ENCODE measurements at regions not wholly inside any gene's neighbourhood (a gene's known extent, or its start where the extent isn't known, plus 50 kb on each side); places are given as distances from the start of the nearest gene placed in this dataset.

DNA sequence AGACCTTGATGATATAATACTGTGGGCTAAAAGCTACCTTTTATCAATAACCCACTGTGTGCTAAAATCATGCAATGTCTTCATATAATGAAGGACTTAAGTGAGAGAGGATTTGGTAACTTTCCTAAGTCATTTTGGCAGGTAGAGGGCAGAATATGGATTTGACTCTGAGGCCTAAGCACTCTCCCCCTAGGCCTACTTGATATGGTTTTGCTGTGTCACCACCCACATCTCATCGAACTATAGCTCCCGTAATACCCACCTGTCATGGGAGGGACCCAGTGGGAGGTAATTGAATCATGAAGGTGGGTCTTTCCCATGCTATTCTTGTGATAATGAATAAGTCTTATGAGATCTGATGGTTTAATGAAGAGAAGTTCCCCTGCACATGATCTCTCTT is 229.7 kb downstream of the GBA3 start:
- no peak for DNase-seq
- Mint-ChIP-seq H3K27ac (no peak overlapping the region), H3K36me3 (ENCODE audit: low read depth) (no peaks in the 10 kb centered on the region), H3K4me3 (no peak overlapping the region), H3K4me1 (no peaks in the 10 kb centered on the region), H3K9me3 (no peaks in the 10 kb centered on the region), H3K27me3 (no peaks in the 10 kb centered on the region)
- ChIA-PET CTCF (no interaction called here), POLR2A (no interaction called here)

DNA sequence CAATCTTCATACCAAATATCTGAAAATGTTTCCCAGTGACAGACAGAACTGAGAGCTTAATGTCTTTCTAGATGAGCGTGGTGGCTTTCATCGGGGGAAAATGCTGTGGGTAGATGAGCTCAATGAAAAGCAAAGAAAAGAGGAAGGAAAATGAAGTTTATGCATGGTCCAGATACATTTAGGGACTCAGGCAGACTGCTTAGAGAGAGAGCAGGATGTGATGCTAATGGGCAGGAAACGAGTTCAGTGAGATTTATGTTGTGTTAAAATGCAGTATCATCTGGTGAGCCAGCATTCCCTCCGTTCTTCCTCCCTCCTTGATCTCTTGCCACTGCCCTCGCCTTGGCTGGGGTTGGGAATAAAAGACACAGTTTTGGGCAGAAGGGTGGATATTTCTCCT is 229.2 kb downstream of the GBA3 start:
- H3K36me3 Mint-ChIP-seq (ENCODE audit: low read depth) = no peaks in the 10 kb centered on the region
- H3K4me3 Mint-ChIP-seq = no peak overlapping the region
- ChIA-PET POLR2A (no interaction called here), CTCF (no interaction called here)
- DNase-seq = no peak
- no peaks in the 10 kb centered on the region for H3K9me3 Mint-ChIP-seq
- H3K4me1 Mint-ChIP-seq = no peaks in the 10 kb centered on the region
- H3K27me3 Mint-ChIP-seq = no peaks in the 10 kb centered on the region
- H3K27ac Mint-ChIP-seq = no peak overlapping the region

DNA sequence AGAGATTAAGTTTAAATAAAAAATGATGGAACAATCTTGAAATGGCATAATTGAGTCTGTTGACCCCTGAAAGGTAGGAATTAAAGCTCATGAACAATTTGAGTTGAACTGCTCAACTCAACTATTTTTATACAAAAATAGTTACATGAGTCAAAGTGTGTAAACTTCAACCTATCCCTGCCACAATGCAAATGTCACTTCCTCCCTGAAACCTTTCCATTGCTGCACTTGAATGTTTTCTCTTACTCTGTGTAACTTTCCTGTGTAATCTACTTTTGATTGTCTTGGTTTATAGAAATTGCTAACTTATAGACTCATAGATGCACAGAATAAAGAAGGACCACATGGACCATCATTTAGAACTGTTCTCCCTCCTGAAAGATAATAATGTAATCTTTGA is 218.5 kb downstream of the GBA3 start:
- H3K27ac Mint-ChIP-seq = no peak overlapping the region
- H3K4me3 Mint-ChIP-seq = no peak overlapping the region
- POLR2A ChIA-PET = no interaction called here
- peaks cover 5% of the 10 kb centered on the region for H3K9me3 Mint-ChIP-seq
- no peaks in the 10 kb centered on the region for H3K4me1 Mint-ChIP-seq
- no peak for DNase-seq
- H3K27me3 Mint-ChIP-seq = no peaks in the 10 kb centered on the region
- CTCF ChIA-PET = no interaction called here
- no peaks in the 10 kb centered on the region for H3K36me3 Mint-ChIP-seq (ENCODE audit: low read depth)

DNA sequence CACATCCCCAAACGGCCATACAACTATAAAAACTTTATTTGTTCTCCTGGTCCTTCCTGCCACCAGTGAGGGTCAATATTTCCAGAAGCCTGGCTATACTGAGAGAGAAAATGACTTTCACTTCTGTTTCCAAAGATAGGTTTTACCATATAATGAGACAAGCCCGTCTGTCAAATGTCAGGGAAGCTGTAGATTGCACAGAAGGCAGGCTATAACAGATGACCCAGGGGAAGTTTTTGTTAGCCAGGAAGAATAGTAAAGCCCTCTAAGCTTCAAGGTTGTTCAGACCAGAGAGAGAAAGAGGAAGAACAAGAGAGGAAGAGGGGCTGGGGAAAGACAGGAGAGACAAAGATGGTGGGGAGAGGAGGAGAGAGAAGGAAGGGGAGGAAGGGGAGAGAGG is 217.5 kb downstream of the GBA3 start:
- Mint-ChIP-seq H3K27me3 (no peaks in the 10 kb centered on the region), H3K36me3 (ENCODE audit: low read depth) (no peaks in the 10 kb centered on the region), H3K4me1 (no peaks in the 10 kb centered on the region), H3K27ac (no peak overlapping the region), H3K9me3 (peaks cover 5% of the 10 kb centered on the region), H3K4me3 (no peak overlapping the region)
- ChIA-PET CTCF (no interaction called here), POLR2A (no interaction called here)
- no peak for DNase-seq

DNA sequence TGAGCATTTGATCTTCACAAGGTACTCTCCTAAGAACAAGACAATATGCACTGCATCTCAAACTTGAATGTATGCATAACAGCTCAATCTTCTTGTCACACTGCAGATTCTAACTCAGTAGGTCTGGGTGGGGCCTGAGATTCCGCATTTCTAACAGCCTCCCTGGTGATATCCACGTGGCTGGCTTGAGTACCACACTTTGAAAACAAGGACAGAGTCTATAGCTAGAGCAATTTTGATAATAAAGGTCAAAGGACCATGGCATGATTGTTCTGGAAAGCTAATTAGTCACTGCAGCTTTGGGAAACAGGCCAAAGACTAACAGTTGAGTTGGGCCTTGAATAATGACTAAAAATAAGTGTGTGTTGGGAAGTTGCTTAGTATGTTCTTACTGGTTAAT is 213.3 kb downstream of the GBA3 start:
- ChIA-PET POLR2A (no interaction called here), CTCF (no interaction called here)
- no peak overlapping the region for H3K4me3 Mint-ChIP-seq
- no peaks in the 10 kb centered on the region for H3K36me3 Mint-ChIP-seq (ENCODE audit: low read depth)
- H3K27ac Mint-ChIP-seq = no peak overlapping the region
- H3K27me3 Mint-ChIP-seq = no peaks in the 10 kb centered on the region
- no peak for DNase-seq
- peaks cover 5% of the 10 kb centered on the region for H3K9me3 Mint-ChIP-seq
- no peaks in the 10 kb centered on the region for H3K4me1 Mint-ChIP-seq

DNA sequence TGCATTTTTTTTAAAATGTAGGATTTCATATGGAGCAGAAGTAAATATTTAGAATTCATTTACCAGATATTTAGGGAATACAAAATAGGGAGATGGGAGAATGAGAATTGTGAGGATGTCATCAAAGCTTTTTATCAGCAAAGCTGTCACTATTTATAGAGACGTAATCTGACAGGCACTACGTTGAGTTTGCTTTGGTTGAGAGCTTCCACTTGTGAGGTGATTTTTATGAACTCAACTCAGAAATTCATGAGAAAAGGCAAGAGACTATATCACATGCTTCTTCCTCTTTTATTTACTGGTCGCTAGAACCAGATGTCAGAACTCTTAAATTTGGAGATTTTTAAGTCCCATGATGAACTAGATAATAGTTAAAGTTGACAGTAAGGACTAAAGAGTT is 211.2 kb downstream of the GBA3 start:
- ChIA-PET CTCF (no interaction called here), POLR2A (interaction anchor here (0.6 kb wide), 1 partner anchor 878 kb away, joined by 3 read pairs; no protein-coding TSS in a partner anchor)
- DNase-seq = no peak
- H3K4me1 Mint-ChIP-seq = no peaks in the 10 kb centered on the region
- no peaks in the 10 kb centered on the region for H3K36me3 Mint-ChIP-seq (ENCODE audit: low read depth)
- H3K27me3 Mint-ChIP-seq = no peaks in the 10 kb centered on the region
- H3K27ac Mint-ChIP-seq = no peak overlapping the region
- H3K9me3 Mint-ChIP-seq = no peaks in the 10 kb centered on the region
- no peak overlapping the region for H3K4me3 Mint-ChIP-seq

DNA sequence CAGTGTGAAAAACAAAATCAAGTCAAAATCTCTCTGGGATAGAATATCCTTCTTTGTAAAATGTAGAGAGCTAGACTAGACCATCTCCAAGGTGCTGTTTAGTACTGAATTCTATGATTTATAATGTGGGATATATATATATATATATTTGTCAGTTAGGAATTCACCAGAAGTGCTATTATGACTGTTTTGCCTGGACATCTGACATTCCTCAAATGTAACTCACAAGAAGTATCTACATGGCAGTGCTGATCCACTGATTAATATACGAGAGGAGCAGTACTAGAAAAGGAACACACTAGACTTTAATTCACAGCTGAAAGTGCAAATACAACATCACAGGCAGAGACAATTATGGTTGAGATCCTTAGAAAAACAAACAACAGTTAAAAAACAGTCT is 208.9 kb downstream of the GBA3 start:
- CTCF ChIA-PET = no interaction called here
- Mint-ChIP-seq H3K4me3 (no peak overlapping the region), H3K9me3 (no peaks in the 10 kb centered on the region), H3K27me3 (no peaks in the 10 kb centered on the region), H3K27ac (no peak overlapping the region), H3K36me3 (ENCODE audit: low read depth) (no peaks in the 10 kb centered on the region), H3K4me1 (no peaks in the 10 kb centered on the region)
- POLR2A ChIA-PET = no interaction called here
- DNase-seq = no peak

DNA sequence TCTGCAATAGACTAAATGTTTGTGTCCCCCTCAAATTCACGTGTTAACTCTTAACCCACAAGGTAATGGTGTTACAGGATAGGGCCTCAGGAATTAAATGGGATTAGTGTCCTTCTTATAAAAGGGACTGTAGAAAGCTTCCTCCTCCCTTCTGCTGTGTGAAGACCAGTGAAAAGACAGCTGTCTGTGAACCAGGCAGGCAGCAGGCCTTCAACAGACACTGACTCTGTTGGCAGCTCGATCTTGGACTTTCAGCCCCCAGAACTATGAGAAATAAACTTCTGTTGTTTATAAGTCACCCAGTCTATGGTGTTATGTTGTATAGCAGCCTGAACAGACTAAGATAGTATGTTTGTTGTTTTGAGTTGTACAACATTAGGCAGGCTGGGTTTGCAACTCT is 208.1 kb downstream of the GBA3 start:
- no peaks in the 10 kb centered on the region for H3K4me1 Mint-ChIP-seq
- ChIA-PET CTCF (no interaction called here), POLR2A (no interaction called here)
- H3K27ac Mint-ChIP-seq = no peak overlapping the region
- H3K4me3 Mint-ChIP-seq = no peak overlapping the region
- H3K36me3 Mint-ChIP-seq (ENCODE audit: low read depth) = no peaks in the 10 kb centered on the region
- DNase-seq = no peak
- H3K9me3 Mint-ChIP-seq = no peaks in the 10 kb centered on the region
- no peaks in the 10 kb centered on the region for H3K27me3 Mint-ChIP-seq

DNA sequence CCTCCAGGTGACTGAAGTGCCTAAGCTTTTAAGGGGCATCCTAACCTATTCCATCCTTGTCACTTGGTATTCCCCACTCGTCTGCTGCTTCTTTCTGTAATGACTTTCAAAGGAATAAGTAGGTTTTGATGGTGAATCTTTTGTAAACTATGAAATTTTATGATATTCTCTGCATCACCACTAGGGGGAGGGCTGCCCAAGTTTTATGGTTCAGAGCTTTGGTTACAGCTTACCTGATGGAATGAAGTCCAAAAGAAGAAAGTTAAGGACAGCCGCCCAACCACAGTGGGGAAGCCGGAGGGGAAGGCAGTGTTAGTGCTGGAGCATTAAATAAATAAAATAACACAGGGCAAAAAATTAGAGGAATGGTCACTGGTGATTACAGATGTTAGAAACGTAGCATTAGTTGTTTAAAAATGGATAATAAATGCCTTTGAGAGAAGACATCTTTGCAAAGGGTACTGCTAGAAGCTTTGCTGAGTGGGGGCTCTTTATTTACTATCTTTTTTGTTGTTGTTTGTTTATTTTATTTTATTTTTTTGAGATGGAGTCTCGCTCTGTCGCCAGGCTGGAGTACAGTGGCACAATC is 204.9 kb downstream of the GBA3 start:
- H3K27me3 Mint-ChIP-seq = no peaks in the 10 kb centered on the region
- no peaks in the 10 kb centered on the region for H3K4me1 Mint-ChIP-seq
- CTCF ChIA-PET = interaction anchor here (1.3 kb wide), 1 partner anchor 1521 kb away, joined by 5 read pairs; no protein-coding TSS in a partner anchor
- peak; percentile 24 for DNase-seq
- POLR2A ChIA-PET = no interaction called here
- H3K36me3 Mint-ChIP-seq (ENCODE audit: low read depth) = no peaks in the 10 kb centered on the region
- no peak overlapping the region for H3K27ac Mint-ChIP-seq
- H3K4me3 Mint-ChIP-seq = no peak overlapping the region
- H3K9me3 Mint-ChIP-seq = no peaks in the 10 kb centered on the region

DNA sequence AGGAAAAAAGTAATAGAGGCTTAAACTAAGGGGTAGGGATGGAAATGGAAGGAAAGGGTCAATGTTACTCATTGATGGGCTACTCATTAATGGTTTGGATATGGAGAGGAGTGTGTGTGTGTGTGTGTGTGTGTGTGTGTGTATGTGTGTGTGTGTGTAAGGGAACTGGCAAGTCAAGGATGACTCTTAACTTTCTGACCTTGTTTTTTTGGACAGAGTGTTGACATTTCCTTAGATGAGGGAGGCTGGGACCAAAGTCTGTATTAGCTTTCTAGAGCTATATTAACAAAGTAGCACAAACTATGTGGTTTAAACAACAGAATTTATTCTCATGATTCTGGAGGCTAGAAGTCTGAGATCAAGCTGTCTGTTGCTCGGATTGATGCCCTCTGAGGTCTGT is 202.7 kb downstream of the GBA3 start:
- CTCF ChIA-PET = no interaction called here

DNA sequence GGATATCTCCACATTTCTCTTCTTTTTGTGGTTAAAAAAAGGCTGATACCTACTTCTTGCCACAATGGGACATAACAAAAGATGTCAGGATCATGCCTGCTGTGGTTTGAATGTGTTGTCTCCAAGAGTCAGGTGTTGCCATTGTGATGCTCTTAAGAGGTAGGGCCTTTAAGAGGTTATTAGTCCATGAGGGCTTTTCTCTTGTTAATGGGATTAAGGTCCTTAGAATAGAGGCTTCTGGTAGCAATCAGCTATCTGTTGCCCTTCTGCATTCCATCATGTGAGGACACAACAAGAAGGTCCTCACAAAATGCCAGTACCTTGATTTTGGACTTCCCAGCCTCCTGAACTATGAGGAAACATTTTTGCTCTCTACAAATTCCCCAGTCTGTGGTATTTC is 191.4 kb downstream of the GBA3 start:
- Mint-ChIP-seq H3K36me3 (ENCODE audit: low read depth) (no peaks in the 10 kb centered on the region), H3K4me3 (no peak overlapping the region), H3K27ac (no peak overlapping the region), H3K9me3 (no peaks in the 10 kb centered on the region), H3K27me3 (no peaks in the 10 kb centered on the region), H3K4me1 (no peaks in the 10 kb centered on the region)
- DNase-seq = no peak
- POLR2A ChIA-PET = no interaction called here
- CTCF ChIA-PET = no interaction called here

More for the DNA sequence above, 202.7 kb downstream of the GBA3 start:
- no peak for DNase-seq
- no peaks in the 10 kb centered on the region for H3K36me3 Mint-ChIP-seq (ENCODE audit: low read depth)
- H3K27ac Mint-ChIP-seq = no peak overlapping the region
- POLR2A ChIA-PET = no interaction called here
- no peaks in the 10 kb centered on the region for H3K27me3 Mint-ChIP-seq
- H3K4me3 Mint-ChIP-seq = no peak overlapping the region
- H3K4me1 Mint-ChIP-seq = no peaks in the 10 kb centered on the region
- H3K9me3 Mint-ChIP-seq = peaks cover 3% of the 10 kb centered on the region

DNA sequence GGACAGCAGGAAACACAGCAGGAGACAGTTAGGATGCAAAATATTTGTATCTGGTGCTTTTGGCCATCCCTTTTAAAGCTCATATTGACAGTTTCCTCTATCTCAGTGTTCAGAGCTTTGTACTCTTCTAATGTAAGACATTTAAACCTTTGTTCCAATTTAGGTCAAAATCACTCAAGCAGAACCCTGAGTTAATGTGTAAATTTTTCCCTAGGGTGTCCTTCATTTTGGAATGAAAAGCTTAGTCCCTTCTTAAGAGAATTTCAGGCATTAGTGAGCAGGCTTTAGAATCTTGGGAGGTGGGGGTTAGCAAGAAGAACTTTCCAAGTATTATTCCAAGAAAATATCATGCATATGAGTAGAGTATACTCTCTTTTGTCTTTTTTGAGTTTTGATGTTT is 188.7 kb downstream of the GBA3 start:
- H3K9me3 Mint-ChIP-seq = no peaks in the 10 kb centered on the region
- no peaks in the 10 kb centered on the region for H3K27me3 Mint-ChIP-seq
- no peaks in the 10 kb centered on the region for H3K4me1 Mint-ChIP-seq
- H3K36me3 Mint-ChIP-seq (ENCODE audit: low read depth) = no peaks in the 10 kb centered on the region
- CTCF ChIA-PET = no interaction called here
- DNase-seq = no peak
- no peak overlapping the region for H3K4me3 Mint-ChIP-seq
- POLR2A ChIA-PET = no interaction called here
- H3K27ac Mint-ChIP-seq = no peak overlapping the region

DNA sequence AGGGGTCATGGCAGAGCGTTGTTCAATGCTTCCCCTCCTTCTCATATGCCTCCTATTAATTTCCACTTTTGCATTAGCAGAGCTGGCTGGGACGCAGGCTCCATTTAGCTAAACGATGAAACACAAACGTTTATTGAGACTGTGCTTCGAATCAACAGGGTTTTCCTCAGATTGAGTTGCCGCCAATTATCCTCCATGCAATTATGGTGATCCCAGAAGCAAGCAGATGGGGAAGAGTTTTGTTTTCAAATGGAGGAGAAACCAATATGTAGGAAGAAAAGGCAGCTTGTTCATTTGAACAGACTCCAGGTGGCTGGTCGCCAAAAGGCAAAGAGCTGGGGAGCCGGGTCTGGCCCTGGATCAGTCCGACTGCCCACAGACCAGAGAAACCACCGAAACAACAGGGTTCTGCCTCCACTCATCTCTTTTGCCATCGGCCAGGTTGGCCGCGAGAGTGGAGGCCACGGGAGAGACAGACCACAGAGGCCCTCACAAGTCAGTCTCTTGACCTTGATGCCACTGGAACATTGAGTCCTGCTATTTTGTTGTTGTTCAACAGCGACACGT is 184.8 kb downstream of the GBA3 start:
- CTCF ChIA-PET = interaction anchor here (0.5 kb wide), 1 partner anchor 844 kb away, joined by 3 read pairs; no protein-coding TSS in a partner anchor
- Mint-ChIP-seq H3K4me3 (no peak overlapping the region), H3K36me3 (ENCODE audit: low read depth) (no peaks in the 10 kb centered on the region), H3K27me3 (no peaks in the 10 kb centered on the region), H3K27ac (no peak overlapping the region), H3K4me1 (no peaks in the 10 kb centered on the region), H3K9me3 (no peaks in the 10 kb centered on the region)
- POLR2A ChIA-PET = no interaction called here
- no peak for DNase-seq

DNA sequence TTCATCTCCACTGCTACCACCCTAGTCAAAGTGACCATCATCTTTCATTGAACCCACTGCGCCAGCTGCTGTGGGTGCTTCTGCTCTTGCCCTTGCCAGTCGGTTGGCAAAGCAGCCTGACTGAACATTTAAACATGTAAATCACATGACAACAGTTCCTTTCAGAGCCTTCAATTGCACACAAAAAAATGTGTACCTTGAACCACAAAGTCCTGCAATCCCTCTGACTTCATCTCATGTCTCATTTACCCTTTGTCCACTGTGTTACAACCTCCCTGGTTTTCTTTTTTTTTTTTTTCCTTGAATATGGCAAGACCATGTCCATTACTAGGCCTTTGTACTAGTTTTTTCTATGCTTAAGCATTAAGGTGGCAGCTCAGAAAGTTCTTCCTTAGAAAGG is 183.5 kb downstream of the GBA3 start:
- no peak for DNase-seq
- H3K27ac Mint-ChIP-seq = no peak overlapping the region
- H3K27me3 Mint-ChIP-seq = no peaks in the 10 kb centered on the region
- no peaks in the 10 kb centered on the region for H3K36me3 Mint-ChIP-seq (ENCODE audit: low read depth)
- H3K9me3 Mint-ChIP-seq = no peaks in the 10 kb centered on the region
- H3K4me1 Mint-ChIP-seq = no peaks in the 10 kb centered on the region
- no peak overlapping the region for H3K4me3 Mint-ChIP-seq
- CTCF ChIA-PET = no interaction called here
- POLR2A ChIA-PET = no interaction called here
